GM23338 (cell line): ENCODE measurements at regions not wholly inside any gene's neighbourhood (a gene's known extent, or its start where the extent isn't known, plus 50 kb on each side); places are given as distances from the start of the nearest gene placed in this dataset.

Experiments
- EZH2 ChIP-seq: fragments of 200-600 bp; sonication (generic); IDR thresholded peaks from one replicate; pipeline ENCODE4 v1.8.0; 2017; ENCODE audit warnings: antibody characterized with exemption, mild to moderate bottlenecking, low read depth; ENCODE audit not compliant: unreplicated experiment
- EZH2phosphoT487 ChIP-seq: fragments of 200-600 bp; sonication (generic); IDR thresholded peaks from one replicate; pipeline ENCODE4 v1.8.1; 2018; ENCODE audit warnings: antibody characterized with exemption; ENCODE audit not compliant: unreplicated experiment
- POLR2AphosphoS5 ChIP-seq: IDR thresholded peaks from 2 replicates; pipeline ENCODE4 v1.6.1; 2016; ENCODE audit warnings: antibody characterized with exemption, low read depth
- TF ChIP-seq, protein P1 (sequence below), 2 experiments: fragments of 200-600 bp in 1 of 2; sonication (generic) in 1 of 2; conservative IDR thresholded peaks; 2 replicates each; pipeline versions ENCODE4 v1.5.1 to v1.6.1; 2016 to 2017; ENCODE audit warnings: antibody characterized with exemption in 2 of 2, low read depth in 2 of 2, mild to moderate bottlenecking in 2 of 2, moderate library complexity in 1 of 2
- TF ChIP-seq, protein P2 (sequence below): IDR thresholded peaks from one replicate; pipeline ENCODE4 v1.6.1; 2018; ENCODE audit warnings: antibody characterized with exemption; ENCODE audit not compliant: unreplicated experiment

DNA sequence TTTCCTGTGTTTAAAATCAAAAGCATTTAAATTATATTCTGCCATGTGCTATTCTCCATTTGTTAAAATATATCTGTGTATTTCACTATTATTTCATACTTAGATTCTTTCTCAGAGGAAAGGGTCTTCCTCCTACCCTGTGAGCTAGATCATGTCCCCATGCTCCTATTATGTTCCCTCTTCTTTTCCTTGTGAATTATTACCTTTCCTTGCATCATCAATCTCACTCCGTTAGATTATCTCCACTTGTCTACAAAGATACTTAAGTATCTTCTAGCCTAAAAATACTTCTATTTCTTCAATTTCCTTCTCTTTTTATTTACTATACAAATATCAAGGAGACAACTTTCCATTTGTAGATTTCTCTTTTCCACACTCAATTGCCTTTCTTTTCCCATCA is 146.5 kb downstream of the FOXG1 start:
- TF ChIP-seq EZH2phosphoT487 (no peak), POLR2AphosphoS5 (no peak), EZH2 (no peak)
- TF ChIP-seq, protein P1, sequence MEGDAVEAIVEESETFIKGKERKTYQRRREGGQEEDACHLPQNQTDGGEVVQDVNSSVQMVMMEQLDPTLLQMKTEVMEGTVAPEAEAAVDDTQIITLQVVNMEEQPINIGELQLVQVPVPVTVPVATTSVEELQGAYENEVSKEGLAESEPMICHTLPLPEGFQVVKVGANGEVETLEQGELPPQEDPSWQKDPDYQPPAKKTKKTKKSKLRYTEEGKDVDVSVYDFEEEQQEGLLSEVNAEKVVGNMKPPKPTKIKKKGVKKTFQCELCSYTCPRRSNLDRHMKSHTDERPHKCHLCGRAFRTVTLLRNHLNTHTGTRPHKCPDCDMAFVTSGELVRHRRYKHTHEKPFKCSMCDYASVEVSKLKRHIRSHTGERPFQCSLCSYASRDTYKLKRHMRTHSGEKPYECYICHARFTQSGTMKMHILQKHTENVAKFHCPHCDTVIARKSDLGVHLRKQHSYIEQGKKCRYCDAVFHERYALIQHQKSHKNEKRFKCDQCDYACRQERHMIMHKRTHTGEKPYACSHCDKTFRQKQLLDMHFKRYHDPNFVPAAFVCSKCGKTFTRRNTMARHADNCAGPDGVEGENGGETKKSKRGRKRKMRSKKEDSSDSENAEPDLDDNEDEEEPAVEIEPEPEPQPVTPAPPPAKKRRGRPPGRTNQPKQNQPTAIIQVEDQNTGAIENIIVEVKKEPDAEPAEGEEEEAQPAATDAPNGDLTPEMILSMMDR (conservative IDR thresholded peaks at IDR 0.05; ENCODE audit: low read depth in 2 of 2): no peak
- TF ChIP-seq, protein P2, sequence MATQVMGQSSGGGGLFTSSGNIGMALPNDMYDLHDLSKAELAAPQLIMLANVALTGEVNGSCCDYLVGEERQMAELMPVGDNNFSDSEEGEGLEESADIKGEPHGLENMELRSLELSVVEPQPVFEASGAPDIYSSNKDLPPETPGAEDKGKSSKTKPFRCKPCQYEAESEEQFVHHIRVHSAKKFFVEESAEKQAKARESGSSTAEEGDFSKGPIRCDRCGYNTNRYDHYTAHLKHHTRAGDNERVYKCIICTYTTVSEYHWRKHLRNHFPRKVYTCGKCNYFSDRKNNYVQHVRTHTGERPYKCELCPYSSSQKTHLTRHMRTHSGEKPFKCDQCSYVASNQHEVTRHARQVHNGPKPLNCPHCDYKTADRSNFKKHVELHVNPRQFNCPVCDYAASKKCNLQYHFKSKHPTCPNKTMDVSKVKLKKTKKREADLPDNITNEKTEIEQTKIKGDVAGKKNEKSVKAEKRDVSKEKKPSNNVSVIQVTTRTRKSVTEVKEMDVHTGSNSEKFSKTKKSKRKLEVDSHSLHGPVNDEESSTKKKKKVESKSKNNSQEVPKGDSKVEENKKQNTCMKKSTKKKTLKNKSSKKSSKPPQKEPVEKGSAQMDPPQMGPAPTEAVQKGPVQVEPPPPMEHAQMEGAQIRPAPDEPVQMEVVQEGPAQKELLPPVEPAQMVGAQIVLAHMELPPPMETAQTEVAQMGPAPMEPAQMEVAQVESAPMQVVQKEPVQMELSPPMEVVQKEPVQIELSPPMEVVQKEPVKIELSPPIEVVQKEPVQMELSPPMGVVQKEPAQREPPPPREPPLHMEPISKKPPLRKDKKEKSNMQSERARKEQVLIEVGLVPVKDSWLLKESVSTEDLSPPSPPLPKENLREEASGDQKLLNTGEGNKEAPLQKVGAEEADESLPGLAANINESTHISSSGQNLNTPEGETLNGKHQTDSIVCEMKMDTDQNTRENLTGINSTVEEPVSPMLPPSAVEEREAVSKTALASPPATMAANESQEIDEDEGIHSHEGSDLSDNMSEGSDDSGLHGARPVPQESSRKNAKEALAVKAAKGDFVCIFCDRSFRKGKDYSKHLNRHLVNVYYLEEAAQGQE: no peak
